Osteocyte (in vitro differentiated cells): ENCODE measurements at regions not wholly inside any gene's neighbourhood (a gene's known extent, or its start where the extent isn't known, plus 50 kb on each side); places are given as distances from the start of the nearest gene placed in this dataset.

Experiments
- DNase-seq: peaks from one replicate; pipeline ENCODE4 v3.0.0; 2021; ENCODE audit warnings: mixed read lengths; ENCODE audit not compliant: unreplicated experiment; ENCODE audit errors: extremely low spot score
- H3K27ac Mint-ChIP-seq: one replicate; pipeline ENCODE4 v1.8.0; 2021; ENCODE audit warnings: mild to moderate bottlenecking, mixed read lengths; ENCODE audit not compliant: unreplicated experiment
- H3K27me3 Mint-ChIP-seq: one replicate; pipeline ENCODE4 v1.8.0; 2021; ENCODE audit warnings: mixed read lengths; ENCODE audit not compliant: unreplicated experiment
- H3K36me3 Mint-ChIP-seq: one replicate; pipeline ENCODE4 v1.8.0; 2021; ENCODE audit warnings: mixed read lengths; ENCODE audit not compliant: unreplicated experiment
- H3K4me1 Mint-ChIP-seq: one replicate; pipeline ENCODE4 v1.8.0; 2021; ENCODE audit warnings: mixed read lengths; ENCODE audit not compliant: unreplicated experiment
- H3K4me3 Mint-ChIP-seq: one replicate; pipeline ENCODE4 v1.8.0; 2021; ENCODE audit warnings: mild to moderate bottlenecking, moderate library complexity, mixed read lengths; ENCODE audit not compliant: unreplicated experiment
- H3K9me3 Mint-ChIP-seq: one replicate; pipeline ENCODE4 v1.8.0; 2021; ENCODE audit warnings: mixed read lengths; ENCODE audit not compliant: unreplicated experiment
- TF ChIP-seq, protein P1 (sequence below): fragments of 200-600 bp; sonication (generic); IDR thresholded peaks from 2 replicates; pipeline ENCODE4 v1.5.0; 2021; ENCODE audit warnings: antibody characterized with exemption, mild to moderate bottlenecking, moderate library complexity

DNA sequence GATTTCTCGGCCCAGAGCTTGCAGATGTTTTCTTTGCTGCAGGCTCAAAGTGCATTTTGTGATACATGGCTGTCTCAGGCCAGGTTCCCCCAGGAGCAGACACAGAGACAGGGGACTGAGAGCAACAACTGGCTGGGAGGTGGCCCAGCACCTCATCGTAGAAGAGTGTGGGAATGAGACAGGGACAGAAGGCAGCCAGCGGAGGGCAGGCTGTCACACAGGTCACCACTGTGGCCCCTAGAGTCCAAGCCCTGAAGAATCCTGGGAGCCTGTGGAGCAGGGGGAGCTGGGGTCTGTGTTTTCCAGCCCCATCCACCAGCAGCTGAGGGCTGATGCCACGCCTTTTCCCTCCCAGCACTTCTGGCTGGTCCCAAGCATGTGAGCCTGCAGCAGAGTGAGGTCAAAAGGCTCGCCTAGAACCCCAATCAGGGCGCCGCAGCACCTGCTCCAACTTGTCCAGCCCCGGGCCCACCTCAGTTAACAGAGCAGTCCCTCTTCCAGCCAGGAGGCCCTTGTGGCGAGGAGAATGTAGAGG lies 723.8 kb downstream of the UQCRFS1 start:
- no peaks in the 10 kb centered on the region for H3K36me3 Mint-ChIP-seq
- DNase-seq: no peak
- no peaks in the 10 kb centered on the region for H3K9me3 Mint-ChIP-seq
- no peak overlapping the region for H3K27ac Mint-ChIP-seq
- TF ChIP-seq, protein P1, sequence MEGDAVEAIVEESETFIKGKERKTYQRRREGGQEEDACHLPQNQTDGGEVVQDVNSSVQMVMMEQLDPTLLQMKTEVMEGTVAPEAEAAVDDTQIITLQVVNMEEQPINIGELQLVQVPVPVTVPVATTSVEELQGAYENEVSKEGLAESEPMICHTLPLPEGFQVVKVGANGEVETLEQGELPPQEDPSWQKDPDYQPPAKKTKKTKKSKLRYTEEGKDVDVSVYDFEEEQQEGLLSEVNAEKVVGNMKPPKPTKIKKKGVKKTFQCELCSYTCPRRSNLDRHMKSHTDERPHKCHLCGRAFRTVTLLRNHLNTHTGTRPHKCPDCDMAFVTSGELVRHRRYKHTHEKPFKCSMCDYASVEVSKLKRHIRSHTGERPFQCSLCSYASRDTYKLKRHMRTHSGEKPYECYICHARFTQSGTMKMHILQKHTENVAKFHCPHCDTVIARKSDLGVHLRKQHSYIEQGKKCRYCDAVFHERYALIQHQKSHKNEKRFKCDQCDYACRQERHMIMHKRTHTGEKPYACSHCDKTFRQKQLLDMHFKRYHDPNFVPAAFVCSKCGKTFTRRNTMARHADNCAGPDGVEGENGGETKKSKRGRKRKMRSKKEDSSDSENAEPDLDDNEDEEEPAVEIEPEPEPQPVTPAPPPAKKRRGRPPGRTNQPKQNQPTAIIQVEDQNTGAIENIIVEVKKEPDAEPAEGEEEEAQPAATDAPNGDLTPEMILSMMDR: no peak
- peaks cover 7% of the 10 kb centered on the region for H3K4me1 Mint-ChIP-seq
- H3K4me3 Mint-ChIP-seq: no peak overlapping the region
- H3K27me3 Mint-ChIP-seq: no peaks in the 10 kb centered on the region

DNA sequence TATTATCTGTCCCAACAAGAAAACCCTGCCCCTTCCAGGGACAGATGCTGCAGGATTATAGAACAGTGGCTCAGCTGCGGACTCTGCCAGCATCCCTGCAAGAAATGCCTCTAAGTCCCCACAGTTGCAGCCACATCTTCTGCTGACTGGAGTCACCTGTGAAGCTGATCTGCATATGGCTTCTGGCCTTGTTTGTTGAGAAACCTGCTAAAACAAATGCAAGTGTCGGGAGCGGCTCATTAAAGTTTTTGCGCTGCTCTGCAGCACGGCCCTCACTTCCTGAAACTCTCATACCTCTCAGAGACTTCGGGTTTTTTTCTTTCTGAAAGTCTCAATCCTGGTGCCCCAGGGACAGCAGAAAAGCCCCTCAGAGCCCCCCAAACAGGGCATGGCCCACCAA lies 725.0 kb downstream of the UQCRFS1 start:
- Mint-ChIP-seq H3K9me3 (no peaks in the 10 kb centered on the region), H3K27ac (no peak overlapping the region), H3K4me3 (no peak overlapping the region), H3K27me3 (no peaks in the 10 kb centered on the region), H3K36me3 (no peaks in the 10 kb centered on the region), H3K4me1 (peaks cover 7% of the 10 kb centered on the region)
- DNase-seq: no peak
- TF ChIP-seq, protein P1: no peak

DNA sequence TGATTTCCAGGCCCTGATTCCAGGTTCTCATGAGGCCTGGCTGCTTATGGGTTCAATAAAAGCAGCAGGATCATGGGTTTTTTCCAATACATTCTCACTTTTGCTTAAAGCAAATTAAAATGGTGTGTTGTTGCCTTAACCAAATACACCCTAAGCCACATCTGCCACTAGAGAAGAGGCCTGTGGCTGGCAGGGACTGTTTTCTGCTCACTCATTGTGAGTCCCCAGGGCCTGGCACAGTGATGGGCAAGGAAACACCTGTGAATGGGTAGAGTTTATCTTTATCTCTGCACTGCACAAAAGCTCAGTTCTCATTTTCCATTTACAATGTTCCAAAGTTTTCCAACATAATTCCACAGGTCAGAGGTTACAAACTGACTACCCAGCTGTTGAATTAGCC lies 726.0 kb downstream of the UQCRFS1 start:
- Mint-ChIP-seq H3K27me3 (no peaks in the 10 kb centered on the region), H3K27ac (no peak overlapping the region), H3K4me1 (peaks cover 7% of the 10 kb centered on the region), H3K9me3 (no peaks in the 10 kb centered on the region), H3K36me3 (no peaks in the 10 kb centered on the region), H3K4me3 (no peak overlapping the region)
- TF ChIP-seq, protein P1: no peak
- DNase-seq: no peak

DNA sequence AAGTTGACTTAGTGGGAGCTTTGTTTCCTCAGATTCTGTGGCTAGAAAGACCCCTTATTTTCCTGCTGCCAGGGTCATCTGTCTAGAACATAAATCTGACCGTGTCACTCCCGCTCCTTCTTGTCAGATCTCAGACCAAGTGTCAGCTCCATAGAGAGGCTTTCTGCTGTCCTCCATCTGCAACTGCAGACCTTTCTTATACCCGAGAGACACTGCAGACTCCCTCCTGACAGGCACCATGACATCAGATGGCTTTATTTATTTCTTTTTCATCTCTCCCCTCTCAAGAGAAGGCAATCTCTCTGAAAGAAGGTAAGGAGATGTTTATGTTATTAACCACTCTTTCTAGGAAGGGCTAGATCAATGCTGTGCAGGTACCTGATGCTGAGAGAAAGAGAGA lies 726.5 kb downstream of the UQCRFS1 start:
- H3K9me3 Mint-ChIP-seq: no peaks in the 10 kb centered on the region
- no peak overlapping the region for H3K27ac Mint-ChIP-seq
- H3K4me1 Mint-ChIP-seq: peaks cover 7% of the 10 kb centered on the region
- TF ChIP-seq, protein P1: no peak
- DNase-seq: no peak
- H3K36me3 Mint-ChIP-seq: no peaks in the 10 kb centered on the region
- no peaks in the 10 kb centered on the region for H3K27me3 Mint-ChIP-seq
- H3K4me3 Mint-ChIP-seq: no peak overlapping the region

DNA sequence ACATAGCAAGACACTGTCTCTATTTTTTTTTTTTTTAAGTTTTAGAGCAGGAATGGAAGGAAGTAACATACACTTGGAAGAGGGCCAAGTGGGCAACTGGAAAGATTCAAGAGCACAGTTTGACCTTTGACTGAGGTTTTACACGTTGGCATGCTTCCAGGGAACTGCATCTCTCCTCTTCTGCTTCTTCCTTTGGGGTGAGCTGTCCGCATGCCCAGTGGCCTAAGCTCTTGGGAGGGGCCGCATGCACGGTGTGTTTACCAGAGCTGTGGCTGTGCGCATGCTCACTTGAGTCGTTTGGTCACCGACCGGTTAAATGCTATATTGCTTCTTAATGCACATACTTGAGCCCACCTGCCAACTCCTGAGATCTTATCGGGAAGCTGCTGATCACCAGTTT lies 727.7 kb downstream of the UQCRFS1 start:
- Mint-ChIP-seq H3K9me3 (no peaks in the 10 kb centered on the region), H3K27me3 (no peaks in the 10 kb centered on the region), H3K4me1 (peaks cover 6% of the 10 kb centered on the region), H3K4me3 (no peak overlapping the region), H3K27ac (no peak overlapping the region), H3K36me3 (no peaks in the 10 kb centered on the region)
- TF ChIP-seq, protein P1: no peak
- no peak for DNase-seq
